Activated CD4-positive, alpha-beta T cell treated with anti-CD3 and anti-CD28 coated beads for 24 hours (primary cell): ENCODE measurements at regions not wholly inside any gene's neighbourhood (a gene's known extent, or its start where the extent isn't known, plus 50 kb on each side); places are given as distances from the start of the nearest gene placed in this dataset.

Experiments used
- DNase-seq, 2 donors: peaks; one replicate each; pipeline ENCODE4 v3.0.0-alpha.2; 2020; ENCODE audit warnings: low read depth in 2 of 2

- DNase-seq = no peak
Measured at GRCh38 chr4:18973296-18973695, 951.7 kb upstream of the LCORL start.

DNA sequence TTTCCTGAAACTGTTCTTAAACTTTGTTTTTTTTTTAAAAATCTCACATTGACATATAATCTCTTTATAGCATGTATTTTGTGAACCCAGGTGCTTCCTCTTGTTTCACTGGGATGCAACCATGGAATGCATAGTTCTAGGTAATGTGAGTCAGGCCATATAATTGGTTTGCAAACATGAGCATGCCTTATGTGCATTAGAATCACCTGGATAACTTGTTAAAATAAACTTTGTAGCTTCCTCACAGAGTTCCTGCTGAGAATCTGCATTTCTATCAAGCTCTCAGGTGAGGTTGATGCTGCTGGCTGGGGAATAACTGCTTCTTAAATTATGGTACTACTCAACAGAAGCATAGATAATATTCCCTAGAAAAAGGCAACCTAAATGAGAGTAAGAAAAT, 940.3 kb upstream of the LCORL start:
- DNase-seq = no peak

- DNase-seq = no peak
Measured at GRCh38 chr4:18961266-18961665, 939.7 kb upstream of the LCORL start.

- DNase-seq = no peak
Measured at GRCh38 chr4:18957716-18958115, 936.2 kb upstream of the LCORL start.

DNA sequence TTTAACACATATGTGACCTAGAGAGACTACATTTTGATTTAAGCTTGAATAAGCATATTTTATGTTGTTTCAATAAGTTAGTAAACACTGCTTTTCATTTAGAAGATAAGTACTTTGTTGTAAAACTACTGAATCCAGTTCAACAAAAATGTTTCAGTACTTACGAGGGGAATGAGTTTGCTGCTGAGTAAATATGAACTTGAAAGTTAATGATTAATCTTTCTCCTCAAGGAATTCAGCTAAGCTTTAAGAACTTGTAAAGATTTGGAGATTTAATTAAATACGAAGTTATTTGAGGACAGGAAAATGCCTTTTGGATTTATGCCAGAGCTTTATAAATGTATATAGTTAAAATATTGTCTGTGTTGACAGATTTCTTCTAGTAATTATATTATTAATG, 933.0 kb upstream of the LCORL start:
- DNase-seq = no peak

DNA sequence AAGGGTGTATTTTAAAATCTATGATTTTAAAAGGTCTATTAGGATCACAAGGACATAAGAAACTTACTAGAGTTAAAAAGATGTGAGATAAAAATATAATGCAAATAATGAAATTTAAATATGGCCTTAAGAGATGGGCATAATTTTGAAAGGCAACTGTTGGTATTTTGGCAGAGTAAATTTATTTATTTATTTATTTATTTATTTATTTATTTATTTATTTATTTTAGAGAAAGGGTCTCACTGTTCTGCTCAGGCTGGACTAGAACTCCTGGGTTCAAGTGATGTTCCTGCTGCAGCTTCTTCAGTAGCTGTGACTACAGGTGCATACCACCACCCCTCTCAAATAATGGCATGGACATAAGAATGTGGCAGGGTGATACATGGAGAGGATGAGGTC, 932.1 kb upstream of the LCORL start:
- no peak for DNase-seq

DNA sequence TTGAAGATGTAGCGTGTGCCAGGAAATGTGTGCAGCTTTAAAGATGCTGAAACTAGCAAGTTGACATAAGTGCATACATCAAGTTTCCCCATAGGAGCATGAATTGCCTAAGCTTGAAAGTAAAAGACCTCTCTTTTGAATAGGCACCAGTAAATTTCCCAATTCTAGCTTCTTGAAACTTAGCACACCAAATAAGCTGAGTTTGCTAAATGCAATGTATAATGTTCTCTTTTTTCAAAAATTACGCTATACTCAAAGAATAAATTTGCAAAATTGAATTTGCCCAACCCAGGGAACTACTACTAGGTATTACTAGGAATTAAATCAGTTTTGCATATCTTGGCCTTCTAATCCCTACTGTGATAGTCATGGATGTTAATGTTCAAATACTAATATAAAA, 923.9 kb upstream of the LCORL start:
- DNase-seq = no peak

GRCh38 chr4:18942874-18943273, 921.3 kb upstream of the LCORL start:
- DNase-seq = no peak

DNA sequence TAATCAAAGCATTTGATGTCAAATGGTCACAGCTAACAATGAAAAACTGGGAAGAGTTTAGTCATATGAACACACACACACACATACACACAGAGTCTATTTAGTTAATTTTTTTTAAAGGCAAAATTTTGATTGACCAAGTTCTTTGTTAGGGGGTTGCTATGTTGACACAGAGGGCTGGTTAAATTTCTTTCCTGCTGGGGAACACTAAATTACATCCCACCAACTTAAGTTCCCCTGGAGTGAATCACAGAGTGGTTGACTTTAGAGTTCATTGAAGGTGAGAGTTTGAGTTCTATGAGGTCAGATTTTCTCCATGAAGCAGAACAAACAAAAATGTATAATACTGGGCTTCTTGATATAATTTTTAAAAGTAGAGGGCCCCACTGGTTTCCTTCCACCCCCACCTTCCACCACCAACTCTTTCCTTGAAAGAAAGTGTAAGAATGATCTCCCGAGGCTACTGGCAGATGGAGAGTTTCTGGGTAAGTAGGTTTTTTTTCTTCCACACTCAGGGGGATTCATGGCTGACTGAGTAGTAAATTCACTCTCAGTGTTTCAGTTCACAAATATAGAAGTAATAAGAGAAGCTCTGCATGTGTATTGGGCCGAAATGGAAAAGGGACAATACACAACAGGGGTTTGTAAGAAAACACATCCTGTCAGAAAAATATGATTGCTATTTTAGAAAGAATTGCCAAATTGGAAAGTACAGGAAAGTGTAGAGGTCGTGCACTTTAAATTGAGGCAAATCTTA, 917.0 kb upstream of the LCORL start:
- no peak for DNase-seq

DNA sequence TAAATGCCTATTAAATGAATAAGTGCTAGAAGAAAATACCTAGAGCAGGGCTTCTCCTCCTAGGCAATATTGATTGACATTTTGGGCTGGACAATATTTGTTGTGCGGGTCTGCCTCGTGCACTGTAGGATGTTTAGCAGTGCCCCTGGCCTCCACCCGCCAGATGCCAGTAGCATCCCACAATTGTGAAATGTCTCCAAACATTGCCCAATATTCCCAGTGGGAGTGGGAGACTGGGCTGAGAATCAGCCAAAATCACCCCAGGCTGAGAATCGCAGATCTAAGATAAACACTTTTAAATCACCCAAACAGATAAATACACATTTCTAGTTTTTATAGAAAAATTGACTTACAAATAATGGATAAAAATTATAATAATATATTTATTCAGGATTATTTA, 916.2 kb upstream of the LCORL start:
- no peak for DNase-seq

DNA sequence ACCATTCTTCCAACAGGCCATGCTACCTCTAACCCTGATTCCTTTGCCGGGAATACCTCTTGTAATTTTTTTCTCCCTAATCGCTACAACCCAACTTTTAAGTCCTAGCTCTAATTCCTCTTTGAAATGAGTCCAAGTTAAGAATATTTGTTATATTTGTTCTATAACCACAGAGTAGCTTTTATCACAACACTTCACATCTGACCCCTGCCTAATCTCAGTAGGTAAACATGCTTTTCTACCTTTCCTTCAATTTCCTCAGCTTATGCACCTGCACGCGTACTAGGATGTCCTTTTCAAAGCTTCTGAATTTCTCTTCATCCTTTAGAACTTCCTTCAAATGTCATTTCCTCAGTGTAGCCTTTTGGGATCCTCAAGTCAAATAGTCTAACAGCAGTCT, 915.5 kb upstream of the LCORL start:
- DNase-seq = no peak

DNA sequence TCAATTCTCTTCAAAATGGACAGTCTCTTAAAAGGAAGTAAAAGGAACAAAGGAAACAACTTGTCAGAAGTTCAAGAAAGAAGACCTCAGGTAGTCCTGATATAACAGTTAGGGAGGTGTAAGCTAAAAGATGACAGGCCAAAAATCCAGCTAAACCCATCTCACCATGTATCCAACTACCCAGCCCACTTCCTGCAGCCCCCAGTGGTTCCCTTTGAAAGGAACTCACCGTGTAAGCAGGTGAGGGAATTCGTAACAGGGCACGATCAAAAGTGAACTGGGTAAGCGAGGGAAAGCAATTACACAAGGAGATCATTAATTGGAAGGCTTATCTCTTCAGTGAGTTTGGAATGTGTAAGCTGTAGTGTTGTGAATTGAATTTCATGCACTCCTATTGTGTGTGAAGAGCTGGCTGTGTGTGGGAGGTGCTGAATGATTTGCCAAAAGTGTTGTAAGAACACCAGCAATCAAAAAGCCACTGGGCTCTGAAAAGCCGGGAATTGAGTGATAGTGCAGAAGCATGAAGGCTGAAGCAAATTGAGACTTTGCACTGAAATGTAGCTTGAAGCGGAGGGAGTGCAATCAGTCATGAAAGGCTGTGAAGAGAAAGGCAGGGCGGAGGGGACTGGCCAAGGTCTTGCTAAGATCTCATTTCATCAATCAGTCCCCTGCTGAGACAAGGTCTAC, 914.2 kb upstream of the LCORL start:
- DNase-seq = no peak

GRCh38 chr4:18934197-18934596, 912.6 kb upstream of the LCORL start:
- no peak for DNase-seq

GRCh38 chr4:18932730-18933339, 911.3 kb upstream of the LCORL start:
- no peak for DNase-seq

DNA sequence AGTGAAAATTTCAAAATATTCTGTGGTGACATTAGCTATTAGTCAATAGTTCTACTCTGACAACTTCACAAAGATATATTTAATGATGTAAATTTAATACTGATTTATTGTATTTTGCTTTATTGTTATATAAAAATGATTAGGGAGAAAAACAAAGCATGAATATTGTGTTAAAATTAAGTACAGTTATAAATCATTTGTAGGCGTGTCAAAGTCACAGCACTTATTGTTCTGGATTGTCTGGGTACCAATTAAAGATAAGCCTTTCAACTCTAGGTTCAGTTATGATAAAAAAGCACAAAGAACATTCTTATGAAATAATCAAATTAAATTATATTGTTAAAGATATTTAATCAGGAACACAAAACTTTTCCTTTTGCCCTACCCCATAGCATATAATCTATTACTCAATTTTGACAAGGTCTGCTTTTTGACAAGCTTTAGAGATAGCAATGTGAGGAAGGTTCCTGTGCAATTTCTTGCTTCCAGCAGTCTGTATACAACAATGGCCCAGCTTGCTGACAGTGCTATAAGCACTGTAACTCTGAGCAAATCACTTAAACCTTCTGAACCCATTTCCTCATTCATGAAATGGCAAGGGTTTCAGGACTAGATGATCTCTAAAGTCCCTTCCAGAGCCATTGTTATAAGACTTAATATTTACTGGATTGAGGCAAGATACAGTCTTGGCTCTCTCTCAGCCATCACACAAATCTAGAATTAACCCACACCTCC, 910.3 kb upstream of the LCORL start:
- DNase-seq = no peak

- DNase-seq = no peak
Measured at GRCh38 chr4:18930487-18930886, 908.9 kb upstream of the LCORL start.

- DNase-seq = no peak
Measured at GRCh38 chr4:18923496-18924161, 902.1 kb upstream of the LCORL start.

DNA sequence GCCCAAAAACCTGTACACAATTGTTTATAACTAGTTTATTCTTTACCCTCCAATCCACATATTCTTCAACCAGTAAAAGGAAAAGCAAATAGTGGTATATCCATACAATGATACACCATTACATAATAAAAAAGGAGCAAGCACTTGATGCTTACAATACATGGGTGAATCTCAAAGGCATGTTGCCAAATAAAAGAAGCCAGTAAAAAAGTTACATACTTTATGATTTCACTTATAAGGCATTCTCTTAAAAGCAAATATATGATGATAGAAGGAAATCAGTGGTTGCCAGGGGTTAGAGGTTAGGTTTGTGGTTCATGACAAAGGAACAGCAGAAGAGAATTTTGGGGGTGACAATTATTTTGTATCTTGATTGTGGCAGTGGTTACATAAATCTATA, 896.1 kb upstream of the LCORL start:
- no peak for DNase-seq

DNA sequence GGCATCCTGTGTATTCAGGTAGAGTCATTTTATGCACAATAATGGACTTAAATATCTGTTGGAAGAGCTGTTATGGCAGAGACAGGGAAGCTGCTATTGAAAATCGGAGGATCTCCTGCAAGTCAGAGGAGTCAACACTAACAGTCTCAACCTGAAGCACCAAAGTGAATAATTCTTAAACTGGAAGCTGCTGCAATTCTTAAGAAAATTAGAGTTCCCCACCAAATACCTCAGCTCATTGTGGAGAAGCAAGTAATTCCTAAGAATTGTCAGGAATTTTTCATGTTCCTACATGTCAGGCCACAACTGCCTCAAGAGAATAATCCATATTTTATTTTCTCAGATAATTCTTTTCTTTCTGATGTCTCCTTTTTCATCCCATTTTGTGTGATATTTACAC, 892.6 kb upstream of the LCORL start:
- DNase-seq = no peak

GRCh38 chr4:18894928-18895327, 873.4 kb upstream of the LCORL start:
- DNase-seq = no peak

GRCh38 chr4:18882468-18882867, 860.9 kb upstream of the LCORL start:
- DNase-seq = no peak

- no peak for DNase-seq
Measured at GRCh38 chr4:18881556-18881955, 860.0 kb upstream of the LCORL start.
